Activated CD4-positive, alpha-beta T cell treated with anti-CD3 and anti-CD28 coated beads for 36 hours (primary cell): ENCODE measurements at regions not wholly inside any gene's neighbourhood (a gene's known extent, or its start where the extent isn't known, plus 50 kb on each side); places are given as distances from the start of the nearest gene placed in this dataset.

Source experiments
- ATAC-seq: fragments of 200-7000 bp; cut with Tn5 transposase; one replicate; pipeline ENCODE4 v1.10.0; 2021; ENCODE audit warnings: mild to moderate bottlenecking, moderate library complexity
- CTCF ChIA-PET: fragments of 350-600 bp; sonication (Branson Sonifier 250); formaldehyde crosslinking; loops from one replicate; lab custom pipeline; 2021; ENCODE audit warnings: antibody characterized with exemption; lab: Charles Lee
- POLR2A ChIA-PET: fragments of 350-600 bp; sonication (Branson Sonifier 250); formaldehyde crosslinking; loops from one replicate; lab custom pipeline; 2021; ENCODE audit warnings: antibody characterized with exemption, inconsistent platforms; lab: Charles Lee
- DNase-seq: peaks from one replicate; pipeline ENCODE4 v3.0.0-alpha.2; 2020
- H3K27ac Mint-ChIP-seq: one replicate; pipeline ENCODE4 v1.8.0; 2021; ENCODE audit warnings: mixed read lengths
- H3K27me3 Mint-ChIP-seq: one replicate; pipeline ENCODE4 v1.8.0; 2021; ENCODE audit warnings: mixed read lengths
- H3K36me3 Mint-ChIP-seq: one replicate; pipeline ENCODE4 v1.8.0; 2021; ENCODE audit warnings: low read depth, mixed read lengths
- H3K4me1 Mint-ChIP-seq: one replicate; pipeline ENCODE4 v1.8.0; 2021; ENCODE audit warnings: mixed read lengths
- H3K4me3 Mint-ChIP-seq: one replicate; pipeline ENCODE4 v1.8.0; 2021; ENCODE audit warnings: mild to moderate bottlenecking, moderate library complexity, mixed read lengths
- H3K9me3 Mint-ChIP-seq: one replicate; pipeline ENCODE4 v1.8.0; 2021; ENCODE audit warnings: low read depth, mixed read lengths
- intact Hi-C, 2 experiments: fragments of 100-400 bp; cut with DNase I in 1 of 2; cut with micrococcal nuclease in 1 of 2; formaldehyde crosslinking; loops; one replicate each; pipeline versions ENCODE4 v1.14.2 to v1.15.1; 2022 to 2024; cut with DNase I, micrococcal nuclease

DNA sequence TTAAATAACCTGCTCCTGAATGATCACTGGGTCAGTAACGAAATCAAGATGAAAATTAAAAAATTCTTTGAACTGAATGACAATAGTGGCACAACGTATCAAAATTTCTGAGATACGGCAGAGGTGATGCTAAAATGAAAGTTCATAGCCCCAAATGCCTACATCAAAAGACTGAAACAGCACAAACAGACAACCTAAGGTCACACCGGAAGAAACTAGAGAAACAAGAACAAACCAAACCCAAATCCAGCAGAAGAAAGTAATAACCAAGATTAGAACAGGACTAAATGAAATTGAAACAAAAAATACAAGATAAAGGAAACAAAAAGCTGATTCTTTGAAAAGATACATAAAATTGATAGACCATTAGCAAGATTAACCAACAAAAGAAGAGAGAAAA is 324.1 kb downstream of the RBM26 start:
- ChIA-PET CTCF (interaction anchor here (1.0 kb wide), 1 partner anchor 11 kb away, joined by 4 read pairs; no protein-coding TSS in a partner anchor), POLR2A (no interaction called here)
- DNase-seq = no peak
- Mint-ChIP-seq H3K27ac (no peak overlapping the region), H3K4me3 (no peak overlapping the region), H3K27me3 (no peaks in the 10 kb centered on the region), H3K36me3 (no peaks in the 10 kb centered on the region), H3K9me3 (no peaks in the 10 kb centered on the region), H3K4me1 (no peaks in the 10 kb centered on the region)
- intact Hi-C loops = no loop called here
- no peak for ATAC-seq

DNA sequence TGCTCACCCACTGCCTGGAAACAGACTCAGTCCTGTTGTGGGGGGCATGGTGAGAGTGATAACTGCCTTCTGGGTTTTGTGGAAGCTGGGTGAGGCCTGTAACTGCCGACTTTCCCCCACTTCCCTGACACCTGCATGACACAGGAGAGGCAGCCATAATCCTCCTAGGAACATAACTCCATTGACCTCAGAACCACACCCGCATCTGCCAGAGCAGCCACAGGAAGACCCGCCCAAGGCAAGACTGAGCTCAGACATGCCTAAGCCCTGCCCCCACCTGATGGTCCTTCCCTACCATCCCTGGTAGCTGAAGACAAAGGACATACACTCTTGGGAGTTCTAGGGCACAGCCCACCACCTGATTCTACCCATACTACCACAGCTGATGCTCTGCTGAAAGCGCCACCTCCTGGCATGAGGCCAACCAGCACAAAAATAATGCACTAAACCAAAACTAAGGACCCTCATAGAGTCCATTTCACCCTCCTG is 326.7 kb downstream of the RBM26 start:
- POLR2A ChIA-PET = no interaction called here
- no peaks in the 10 kb centered on the region for H3K36me3 Mint-ChIP-seq
- H3K27me3 Mint-ChIP-seq = peaks cover 6% of the 10 kb centered on the region
- H3K9me3 Mint-ChIP-seq = no peaks in the 10 kb centered on the region
- CTCF ChIA-PET = interaction anchor here (0.7 kb wide), 1 partner anchor 423 kb away, joined by 3 read pairs; no protein-coding TSS in a partner anchor
- H3K4me3 Mint-ChIP-seq = no peak overlapping the region
- no peak overlapping the region for H3K27ac Mint-ChIP-seq
- no peak for DNase-seq
- intact Hi-C loops = no loop called here
- no peaks in the 10 kb centered on the region for H3K4me1 Mint-ChIP-seq
- no peak for ATAC-seq

DNA sequence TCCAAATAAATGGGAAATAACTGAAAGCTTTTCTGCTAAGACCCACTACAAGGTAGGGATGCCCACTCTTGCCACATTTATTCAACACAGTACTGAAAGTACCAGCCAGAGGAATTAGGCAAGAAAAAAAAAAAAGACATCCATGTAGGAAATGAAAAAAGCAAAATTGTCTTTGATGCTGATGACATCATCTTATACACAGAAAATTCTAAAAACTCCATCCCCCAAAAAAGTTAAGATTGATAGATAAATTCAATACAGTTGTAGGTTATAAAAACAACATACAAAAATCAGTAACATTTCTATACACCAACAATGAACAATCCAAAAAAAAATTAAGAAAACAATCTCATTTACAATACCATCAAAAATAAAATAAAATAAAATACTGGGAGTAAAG is 330.4 kb downstream of the RBM26 start:
- H3K4me3 Mint-ChIP-seq = no peak overlapping the region
- no peaks in the 10 kb centered on the region for H3K9me3 Mint-ChIP-seq
- peaks cover 9% of the 10 kb centered on the region for H3K27me3 Mint-ChIP-seq
- POLR2A ChIA-PET = no interaction called here
- ATAC-seq = no peak
- intact Hi-C loops = no loop called here
- H3K4me1 Mint-ChIP-seq = no peaks in the 10 kb centered on the region
- DNase-seq = no peak
- no peak overlapping the region for H3K27ac Mint-ChIP-seq
- CTCF ChIA-PET = no interaction called here
- no peaks in the 10 kb centered on the region for H3K36me3 Mint-ChIP-seq

DNA sequence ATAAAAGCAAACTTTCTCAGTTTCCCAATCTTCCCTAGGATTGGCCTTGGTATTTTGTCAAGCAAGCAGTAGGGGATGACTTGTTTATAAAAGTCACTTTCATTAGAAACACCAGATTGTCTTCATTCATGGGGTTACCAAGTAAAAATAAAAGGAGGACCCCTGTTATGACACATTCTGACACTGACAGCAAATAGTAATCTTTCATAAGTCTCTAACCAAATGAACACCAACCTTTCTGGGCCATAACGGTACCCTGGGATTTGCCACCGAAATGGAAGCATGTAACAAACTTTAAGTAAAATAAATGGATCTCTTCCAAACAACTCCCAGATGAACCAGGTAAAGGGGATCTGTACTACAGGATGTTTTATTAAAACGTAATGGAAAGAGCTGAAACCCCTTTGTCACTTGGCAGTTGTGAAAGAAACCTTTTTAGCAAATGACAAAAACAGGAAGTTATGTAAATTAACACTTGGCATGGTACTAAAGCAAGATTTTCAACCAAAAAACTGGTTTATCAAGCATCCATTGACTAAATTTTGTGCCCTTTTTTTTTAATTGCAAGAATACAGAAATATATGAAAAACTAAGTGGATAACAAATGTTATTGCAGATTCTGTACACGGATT is 335.6 kb downstream of the RBM26 start:
- intact Hi-C loops = no loop called here
- ATAC-seq = no peak
- CTCF ChIA-PET = interaction anchor here (1.3 kb wide), 1 partner anchor 12 kb away, joined by 4 read pairs; no protein-coding TSS in a partner anchor
- Mint-ChIP-seq H3K27me3 (peaks cover 16% of the 10 kb centered on the region), H3K4me3 (no peak overlapping the region), H3K9me3 (no peaks in the 10 kb centered on the region), H3K36me3 (no peaks in the 10 kb centered on the region), H3K4me1 (no peaks in the 10 kb centered on the region), H3K27ac (no peak overlapping the region)
- DNase-seq = no peak
- POLR2A ChIA-PET = no interaction called here

DNA sequence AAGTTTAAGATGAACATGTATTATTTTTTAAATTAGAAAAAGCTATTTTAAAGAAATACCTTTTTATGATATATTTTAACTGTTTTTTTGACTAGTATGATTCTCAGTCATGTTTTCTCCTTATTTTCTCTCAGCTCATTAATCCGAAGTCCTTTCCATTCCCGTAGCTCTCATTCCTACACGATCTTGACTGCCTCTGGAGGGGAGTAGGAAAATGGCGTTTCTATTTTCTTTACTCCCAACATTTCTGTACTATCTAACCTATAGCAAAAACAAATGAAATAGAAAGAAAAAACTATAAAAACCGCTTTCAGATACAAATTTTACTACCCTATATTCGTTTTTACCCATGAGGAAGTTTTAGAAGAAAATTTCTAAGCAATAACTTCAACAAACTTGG is 343.8 kb downstream of the RBM26 start:
- peaks cover 13% of the 10 kb centered on the region for H3K27me3 Mint-ChIP-seq
- no peak overlapping the region for H3K27ac Mint-ChIP-seq
- H3K36me3 Mint-ChIP-seq = no peaks in the 10 kb centered on the region
- ChIA-PET POLR2A (interaction anchor here (0.7 kb wide), 1 partner anchor 313 kb away, joined by 6 read pairs; no protein-coding TSS in a partner anchor), CTCF (interaction anchor here (0.6 kb wide), 1 partner anchor 11 kb away, joined by 4 read pairs; no protein-coding TSS in a partner anchor)
- intact Hi-C loops = no loop called here
- no peaks in the 10 kb centered on the region for H3K4me1 Mint-ChIP-seq
- no peak for ATAC-seq
- no peaks in the 10 kb centered on the region for H3K9me3 Mint-ChIP-seq
- DNase-seq = no peak
- H3K4me3 Mint-ChIP-seq = no peak overlapping the region

DNA sequence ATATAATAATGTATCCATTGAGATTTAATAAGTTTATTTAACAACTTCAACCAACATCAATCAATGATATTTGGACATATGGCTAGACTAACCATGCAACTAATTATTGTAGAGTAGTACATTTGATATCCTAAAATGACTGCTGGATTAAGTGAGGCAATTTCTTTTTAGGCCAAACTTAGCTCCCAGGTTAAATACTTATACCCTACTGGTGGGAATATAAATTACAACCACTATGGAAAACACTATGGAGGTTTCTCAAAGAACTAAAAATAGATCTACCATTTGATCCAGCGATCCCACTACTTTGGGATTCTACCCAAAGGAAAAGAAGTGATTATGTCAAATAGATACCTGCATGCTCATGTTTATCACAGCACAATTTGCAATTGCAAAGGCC is 345.8 kb downstream of the RBM26 start:
- ChIA-PET POLR2A (no interaction called here), CTCF (interaction anchor here (0.9 kb wide), 1 partner anchor 15 kb away, joined by 3 read pairs; no protein-coding TSS in a partner anchor)
- Mint-ChIP-seq H3K36me3 (no peaks in the 10 kb centered on the region), H3K27ac (no peak overlapping the region), H3K4me3 (no peak overlapping the region), H3K9me3 (no peaks in the 10 kb centered on the region), H3K27me3 (peaks cover 10% of the 10 kb centered on the region), H3K4me1 (no peaks in the 10 kb centered on the region)
- intact Hi-C loops = no loop called here
- DNase-seq (no peak), ATAC-seq (no peak)

DNA sequence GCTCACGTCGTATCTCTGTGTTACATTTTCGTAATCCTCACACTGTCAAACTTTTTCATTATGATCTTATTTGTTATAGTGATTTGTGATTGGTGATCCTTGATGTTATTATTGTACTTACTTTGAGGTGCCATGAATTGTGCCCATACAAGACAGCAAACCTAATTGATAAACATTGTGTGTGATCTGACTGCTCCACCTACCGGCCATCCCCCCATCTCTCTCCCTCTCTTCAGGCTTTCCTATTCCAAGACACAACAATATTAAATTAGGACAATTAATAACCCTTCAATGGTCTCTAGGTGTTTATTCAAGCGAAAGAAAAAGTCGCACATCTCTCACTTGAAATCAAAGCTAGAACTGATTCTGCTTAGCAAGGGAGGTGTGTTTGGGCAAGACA is 349.3 kb downstream of the RBM26 start:
- DNase-seq = no peak
- no peak for ATAC-seq
- H3K9me3 Mint-ChIP-seq = no peaks in the 10 kb centered on the region
- intact Hi-C loops = no loop called here
- H3K27ac Mint-ChIP-seq = no peak overlapping the region
- no peaks in the 10 kb centered on the region for H3K4me1 Mint-ChIP-seq
- CTCF ChIA-PET = no interaction called here
- H3K27me3 Mint-ChIP-seq = peaks cover 5% of the 10 kb centered on the region
- H3K36me3 Mint-ChIP-seq = no peaks in the 10 kb centered on the region
- POLR2A ChIA-PET = no interaction called here
- no peak overlapping the region for H3K4me3 Mint-ChIP-seq

DNA sequence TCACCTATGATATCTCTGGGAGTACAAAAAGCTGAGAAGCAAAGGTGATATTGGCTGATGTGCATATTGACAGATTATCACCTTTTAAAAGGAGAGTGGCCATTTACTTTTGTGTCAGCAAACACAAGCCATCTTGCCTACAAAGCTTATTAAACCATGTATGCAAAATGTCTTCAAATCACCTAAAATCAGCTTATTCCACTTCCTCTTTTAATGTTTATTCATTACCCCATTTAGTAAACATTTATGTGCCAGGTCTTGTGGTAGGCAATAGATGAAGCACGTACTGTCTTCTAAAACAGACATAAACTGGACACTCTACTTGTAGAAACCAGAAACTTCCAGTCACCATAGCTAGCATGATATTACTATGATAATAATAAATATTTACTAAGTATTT is 354.6 kb downstream of the RBM26 start:
- ATAC-seq (no peak), DNase-seq (no peak)
- Mint-ChIP-seq H3K4me1 (no peaks in the 10 kb centered on the region), H3K27me3 (peaks cover 2% of the 10 kb centered on the region), H3K27ac (no peak overlapping the region), H3K4me3 (no peak overlapping the region), H3K36me3 (no peaks in the 10 kb centered on the region), H3K9me3 (no peaks in the 10 kb centered on the region)
- intact Hi-C loops = no loop called here
- CTCF ChIA-PET = no interaction called here
- POLR2A ChIA-PET = no interaction called here

DNA sequence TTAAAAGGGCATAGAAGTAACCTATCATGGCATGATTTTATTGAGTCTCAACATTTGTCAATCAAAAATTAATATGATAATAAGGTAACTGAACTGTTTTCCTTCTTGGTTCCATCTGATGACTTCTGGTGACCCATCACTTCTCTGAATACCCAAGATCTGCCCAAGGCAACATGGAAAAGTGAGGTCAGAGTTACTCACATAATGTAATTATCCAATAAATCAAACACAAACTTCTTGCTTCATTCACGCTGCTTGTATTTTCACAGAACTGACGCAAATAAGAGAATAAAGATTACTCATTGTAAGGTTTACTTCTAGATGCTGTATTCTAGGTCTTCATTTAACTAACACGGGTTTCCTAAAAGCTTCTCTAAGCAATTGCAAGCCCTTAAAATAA is 361.6 kb downstream of the RBM26 start:
- no peaks in the 10 kb centered on the region for H3K9me3 Mint-ChIP-seq
- ATAC-seq = no peak
- H3K27ac Mint-ChIP-seq = no peak overlapping the region
- peaks cover 12% of the 10 kb centered on the region for H3K27me3 Mint-ChIP-seq
- ChIA-PET CTCF (no interaction called here), POLR2A (no interaction called here)
- no peak overlapping the region for H3K4me3 Mint-ChIP-seq
- intact Hi-C loops = no loop called here
- DNase-seq = no peak
- no peaks in the 10 kb centered on the region for H3K4me1 Mint-ChIP-seq
- no peaks in the 10 kb centered on the region for H3K36me3 Mint-ChIP-seq

DNA sequence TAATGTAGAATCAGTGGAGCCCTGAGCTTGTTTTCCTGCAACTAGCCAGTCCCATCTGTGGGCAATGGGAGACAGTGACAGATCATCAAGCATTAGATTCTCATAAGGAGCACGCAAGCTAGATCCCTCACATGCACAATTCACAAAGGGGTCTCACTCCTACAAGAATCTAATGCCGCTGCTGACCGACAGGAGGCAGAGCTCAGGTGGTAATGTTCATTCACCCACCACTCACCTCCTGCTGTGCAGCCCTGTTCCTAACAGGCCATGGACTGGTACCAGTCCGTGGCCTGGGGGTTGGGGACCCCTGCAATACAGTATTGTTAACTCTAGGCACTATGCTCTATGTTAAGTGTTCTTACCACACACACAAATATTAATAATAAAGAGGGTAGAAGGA is 362.8 kb downstream of the RBM26 start:
- DNase-seq = no peak
- POLR2A ChIA-PET = interaction anchor here (0.7 kb wide), 1 partner anchor 207 kb away, joined by 3 read pairs; no protein-coding TSS in a partner anchor

DNA sequence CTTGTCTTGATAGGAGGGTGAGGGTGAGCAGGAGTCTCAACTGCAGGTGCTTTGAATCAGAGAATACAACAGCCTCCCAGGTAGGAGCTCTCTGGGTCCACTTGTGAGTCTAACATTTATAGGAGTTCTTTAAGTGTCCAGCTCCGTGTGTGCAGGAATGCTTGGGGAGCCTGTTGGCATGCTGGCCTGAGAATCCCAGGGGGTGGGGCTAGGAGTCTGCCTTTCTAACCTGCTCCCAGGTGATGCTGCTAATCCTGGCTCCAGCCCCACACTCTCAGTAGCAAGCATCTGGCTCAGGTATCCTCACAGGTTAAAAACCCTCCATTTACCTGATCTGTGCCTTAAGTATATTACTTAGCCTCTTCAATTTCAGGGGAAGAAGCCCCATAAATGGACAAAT is 368.9 kb downstream of the RBM26 start:
- no peak overlapping the region for H3K27ac Mint-ChIP-seq
- H3K4me3 Mint-ChIP-seq = no peak overlapping the region
- intact Hi-C loops = no loop called here
- POLR2A ChIA-PET = no interaction called here
- ATAC-seq (no peak), DNase-seq (no peak)
- H3K4me1 Mint-ChIP-seq = no peaks in the 10 kb centered on the region
- no peaks in the 10 kb centered on the region for H3K9me3 Mint-ChIP-seq
- peaks cover 7% of the 10 kb centered on the region for H3K27me3 Mint-ChIP-seq
- no peaks in the 10 kb centered on the region for H3K36me3 Mint-ChIP-seq
- CTCF ChIA-PET = no interaction called here

More for the DNA sequence above, 362.8 kb downstream of the RBM26 start:
- no peak overlapping the region for H3K4me3 Mint-ChIP-seq
- CTCF ChIA-PET = interaction anchor here (0.6 kb wide), 1 partner anchor 41 kb away, joined by 3 read pairs; no protein-coding TSS in a partner anchor
- no peak for ATAC-seq
- intact Hi-C loops = no loop called here
- H3K36me3 Mint-ChIP-seq = no peaks in the 10 kb centered on the region
- no peaks in the 10 kb centered on the region for H3K9me3 Mint-ChIP-seq
- H3K27me3 Mint-ChIP-seq = peaks cover 10% of the 10 kb centered on the region
- H3K27ac Mint-ChIP-seq = no peak overlapping the region
- H3K4me1 Mint-ChIP-seq = no peaks in the 10 kb centered on the region

DNA sequence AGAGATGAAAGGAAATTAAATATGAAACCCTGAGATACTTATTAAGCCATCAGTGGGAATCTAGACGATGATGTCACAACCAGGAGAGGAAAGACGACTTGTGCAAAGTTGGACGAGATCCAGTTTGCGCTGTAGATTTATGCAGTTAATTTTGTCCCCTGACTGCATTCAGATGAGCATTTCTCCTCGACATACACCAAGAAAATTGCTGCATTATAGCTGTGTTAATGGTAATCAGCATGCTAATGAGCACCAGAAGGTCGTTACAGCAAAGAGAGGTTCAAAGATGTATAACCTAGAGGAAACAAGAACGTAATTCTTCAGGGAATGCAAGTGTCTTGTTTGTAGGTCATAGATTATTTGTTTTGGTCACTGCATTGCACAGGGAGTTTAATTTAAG is 371.7 kb downstream of the RBM26 start:
- intact Hi-C loops = no loop called here
- no peak for ATAC-seq
- H3K9me3 Mint-ChIP-seq = no peaks in the 10 kb centered on the region
- POLR2A ChIA-PET = no interaction called here
- no peaks in the 10 kb centered on the region for H3K4me1 Mint-ChIP-seq
- H3K27me3 Mint-ChIP-seq = peaks cover 7% of the 10 kb centered on the region
- DNase-seq = no peak
- no peak overlapping the region for H3K27ac Mint-ChIP-seq
- H3K36me3 Mint-ChIP-seq = no peaks in the 10 kb centered on the region
- H3K4me3 Mint-ChIP-seq = no peak overlapping the region
- CTCF ChIA-PET = no interaction called here
